Gastrocnemius medialis (tissue), 4 donors: ENCODE measurements at regions not wholly inside any gene's neighbourhood (a gene's known extent, or its start where the extent isn't known, plus 50 kb on each side); places are given as distances from the start of the nearest gene placed in this dataset.

ENCODE experiments used
- CTCF ChIP-seq, 5 experiments: fragments of 450-650 bp in 3 of 5; fragments of 200-600 bp in 2 of 5; sonication (generic) in 2 of 5; IDR thresholded peaks in 4 of 5; conservative IDR thresholded peaks in 1 of 5; 1 replicate in 4 of 5; 2 replicates in 1 of 5; pipeline ENCODE4 v1.5.1; 2016 to 2019; ENCODE audit warnings: antibody characterized with exemption in 5 of 5, mild to moderate bottlenecking in 3 of 5, moderate library complexity in 3 of 5
- POLR2A ChIP-seq, 2 donors: fragments of 450-650 bp; IDR thresholded peaks; one replicate each; pipeline ENCODE4 v1.6.1; 2017; ENCODE audit warnings: antibody characterized with exemption in 2 of 2, mild to moderate bottlenecking in 2 of 2, moderate library complexity in 2 of 2

GRCh38 chr4:77372375-77372774 is 215.4 kb downstream of the CCNG2 start:
- TF ChIP-seq POLR2A (IDR thresholded peaks at IDR 0.05) = no peak
- no peak for TF ChIP-seq CTCF (IDR thresholded peaks at IDR 0.05 in 4 of 5, conservative IDR thresholded peaks at IDR 0.05 in 1 of 5)
